Endothelial cell of umbilical vein (primary cell): ENCODE measurements at regions not wholly inside any gene's neighbourhood (a gene's known extent, or its start where the extent isn't known, plus 50 kb on each side); places are given as distances from the start of the nearest gene placed in this dataset.

Experiments used
- BruUV-seq: library from RNA; stranded (reverse); fragments of 400-500 nt; replicated peaks from 2 replicates; lab custom pipeline; 2021; lab: Mats Ljungman, UMichigan
- CTCF ChIA-PET: fragments of 300-600, 350-600 bp; sonication (Branson Sonifier 250); formaldehyde crosslinking; loops from one replicate; lab custom pipeline; 2021; ENCODE audit warnings: antibody characterized with exemption, inconsistent platforms; lab: Charles Lee
- POLR2A ChIA-PET: fragments of 300-600, 350-600 bp; sonication (Branson Sonifier 250); formaldehyde crosslinking; loops from one replicate; lab custom pipeline; 2021; ENCODE audit warnings: antibody characterized with exemption, inconsistent platforms; lab: Charles Lee
- DNase-seq: peaks from one replicate; pipeline ENCODE4 v3.0.0-alpha.2; 2011; ENCODE audit warnings: low read depth, low spot score
- FAIRE-seq: peaks from 2 replicates; lab custom pipeline; 2011; peaks lifted over from hg19 to GRCh38; lab: Jason Lieb, UNC
- H2AFZ ChIP-seq: 2 replicates; pipeline ENCODE4 v1.6.0; 2012; ENCODE audit warnings: low read depth, low read length, control low read depth, inconsistent platforms
- H3K27ac ChIP-seq: 2 replicates; pipeline ENCODE4 v1.5.1; 2011; ENCODE audit warnings: low read depth, mild to moderate bottlenecking, control low read depth, low read length, moderate library complexity; ENCODE audit not compliant: insufficient read depth
- H3K27me3 ChIP-seq, 2 experiments: 2 replicates each; pipeline versions ENCODE4 v1.6.0 to v1.6.1; 2011; ENCODE audit warnings: low read length in 2 of 2, mixed read lengths in 1 of 2; ENCODE audit not compliant: control insufficient read depth in 2 of 2, insufficient read depth in 2 of 2
- H3K36me3 ChIP-seq, 2 experiments: 2 replicates in 1 of 2; 3 replicates in 1 of 2; pipeline ENCODE4 v1.5.1; 2011; ENCODE audit warnings: low read length in 2 of 2, mild to moderate bottlenecking in 1 of 2, moderate library complexity in 1 of 2; ENCODE audit not compliant: control insufficient read depth in 2 of 2, insufficient read depth in 2 of 2; ENCODE audit errors: extremely low read depth in 1 of 2
- H3K4me1 ChIP-seq: 3 replicates; pipeline ENCODE4 v1.5.1; 2011; ENCODE audit warnings: mild to moderate bottlenecking, low read length; ENCODE audit not compliant: control insufficient read depth, insufficient read depth; ENCODE audit errors: extremely low read depth
- H3K4me2 ChIP-seq: 2 replicates; pipeline ENCODE4 v1.6.1; 2011; ENCODE audit warnings: low read length, control low read depth, mixed read lengths; ENCODE audit not compliant: insufficient read depth
- H3K4me3 ChIP-seq, 3 experiments: fragments of 200-600 bp in 1 of 3; sonication (generic), shearing (Covaris generic) in 1 of 3; replicated peaks in 1 of 3; 2 replicates each; pipeline ENCODE4 v1.5.1; 2011 to 2016; ENCODE audit warnings: control low read depth in 3 of 3, low read length in 3 of 3, mild to moderate bottlenecking in 2 of 3, inconsistent platforms in 1 of 3, low read depth in 1 of 3, moderate library complexity in 1 of 3; ENCODE audit not compliant: insufficient read depth in 1 of 3
- H3K79me2 ChIP-seq: 2 replicates; pipeline ENCODE4 v1.6.0; 2012; ENCODE audit warnings: low read length, inconsistent platforms; ENCODE audit not compliant: control insufficient read depth, insufficient read depth
- H3K9ac ChIP-seq: replicated peaks from 2 replicates; pipeline ENCODE3; 2011; ENCODE audit warnings: low read length, control low read depth; ENCODE audit not compliant: insufficient read depth; ENCODE audit errors: extremely low read depth
- H3K9me1 ChIP-seq: replicated peaks from 3 replicates; pipeline ENCODE4 v1.6.0; 2011; ENCODE audit warnings: mild to moderate bottlenecking, low read length; ENCODE audit not compliant: control insufficient read depth, insufficient read depth; ENCODE audit errors: extremely low read depth
- H3K9me3 ChIP-seq: replicated peaks from 2 replicates; pipeline ENCODE4 v1.5.1; 2012; ENCODE audit warnings: low read length, inconsistent platforms; ENCODE audit not compliant: control insufficient read depth, insufficient read depth
- H4K20me1 ChIP-seq: replicated peaks from 2 replicates; pipeline ENCODE3; 2011; ENCODE audit warnings: mild to moderate bottlenecking, low read length; ENCODE audit not compliant: control insufficient read depth, insufficient read depth; ENCODE audit errors: extremely low read depth
- EZH2 ChIP-seq: IDR thresholded peaks from 2 replicates; pipeline ENCODE4 v1.6.1; 2012; ENCODE audit warnings: borderline replicate concordance, low read depth, mild to moderate bottlenecking, moderate library complexity, low read length, inconsistent platforms; ENCODE audit not compliant: severe bottlenecking
- FOS ChIP-seq: IDR thresholded peaks from 2 replicates; pipeline ENCODE4 v1.6.1; 2011; ENCODE audit warnings: mild to moderate bottlenecking, low read length, moderate library complexity, borderline replicate concordance; ENCODE audit not compliant: insufficient read depth
- GATA2 ChIP-seq: IDR thresholded peaks from 2 replicates; pipeline ENCODE4 v1.7.0; 2011; ENCODE audit warnings: low read depth, mild to moderate bottlenecking, moderate library complexity, mixed read lengths, low read length; ENCODE audit not compliant: insufficient read length, insufficient read depth
- JUN ChIP-seq: IDR thresholded peaks from 2 replicates; pipeline ENCODE4 v1.6.1; 2011; ENCODE audit warnings: borderline replicate concordance, low read depth; ENCODE audit not compliant: insufficient read length, insufficient read depth
- MYC ChIP-seq: IDR thresholded peaks from one replicate; pipeline ENCODE4 v1.6.1; 2011; ENCODE audit warnings: mild to moderate bottlenecking, low read depth, low read length
- POLR2A ChIP-seq: IDR thresholded peaks from 2 replicates; pipeline ENCODE4 v1.6.1; 2012; ENCODE audit warnings: low read depth, mild to moderate bottlenecking, control low read depth, low read length
- POLR2AphosphoS5 ChIP-seq: IDR thresholded peaks from 2 replicates; pipeline ENCODE4 v1.6.1; 2012; ENCODE audit warnings: low read depth, mild to moderate bottlenecking, control low read depth, low read length, moderate library complexity; ENCODE audit not compliant: insufficient read depth
- dilution Hi-C: fragments of 300-500 bp; cut with MboI; formaldehyde crosslinking; loops from one replicate; pipeline ENCODE4 v1.15.0; 2019; ENCODE audit warnings: low sequenced_read_pairs; ENCODE audit not compliant: extremely low pct_ligation_motif_present
- intact Hi-C: fragments of 100-400 bp; cut with micrococcal nuclease; formaldehyde crosslinking; loops from one replicate; pipeline ENCODE4 v1.10.0; 2022
- TF ChIP-seq, protein P1 (sequence below), 2 donors: IDR thresholded peaks; 1 replicate in 1 of 2; 2 replicates in 1 of 2; pipeline ENCODE4 v1.5.1; 2011; ENCODE audit warnings: low read length in 2 of 2, mild to moderate bottlenecking in 2 of 2, moderate library complexity in 2 of 2, control low read depth in 1 of 2, inconsistent platforms in 1 of 2, low read depth in 1 of 2; ENCODE audit not compliant: insufficient read depth in 1 of 2; ENCODE audit errors: extremely low read depth in 1 of 2

DNA sequence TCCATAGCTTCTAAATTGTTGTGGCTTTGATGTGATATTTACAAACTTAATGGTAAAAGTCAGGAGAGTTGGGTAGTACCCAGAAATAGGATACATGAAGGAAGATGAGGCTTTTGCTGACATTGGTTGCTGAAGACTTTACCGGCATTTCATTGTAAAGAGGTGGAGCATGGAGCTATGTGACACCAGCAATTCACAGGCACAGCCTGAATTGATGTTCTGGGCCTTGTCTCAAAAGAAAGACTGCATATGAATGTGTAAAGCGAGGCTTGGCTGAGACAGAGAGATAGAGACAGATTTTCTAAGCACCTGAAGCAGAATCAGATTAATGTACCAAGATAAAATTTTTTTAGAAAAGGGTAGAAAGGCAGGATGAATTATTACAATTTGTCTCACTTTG, 864.9 kb upstream of the ID2 start:
- BruUV-seq = no TSS peak
- no peaks in the 10 kb centered on the region for H3K9me1 ChIP-seq
- FAIRE-seq = no peak
- H3K79me2 ChIP-seq = no peaks in the 10 kb centered on the region
- no peak overlapping the region for H3K27ac ChIP-seq
- no peak overlapping the region for H3K4me3 ChIP-seq
- ChIA-PET POLR2A (no interaction called here), CTCF (no interaction called here)
- H3K4me1 ChIP-seq = no peaks in the 10 kb centered on the region
- H3K9me3 ChIP-seq = peaks cover 5% of the 10 kb centered on the region
- H3K4me2 ChIP-seq = no peak overlapping the region
- no peaks in the 10 kb centered on the region for H3K36me3 ChIP-seq
- H2AFZ ChIP-seq = no peak overlapping the region
- dilution Hi-C loops = no loop called here
- intact Hi-C loops = no loop called here
- TF ChIP-seq POLR2AphosphoS5 (no peak), MYC (no peak), FOS (no peak), GATA2 (no peak), EZH2 (no peak), POLR2A (no peak), JUN (no peak)
- TF ChIP-seq, protein P1, sequence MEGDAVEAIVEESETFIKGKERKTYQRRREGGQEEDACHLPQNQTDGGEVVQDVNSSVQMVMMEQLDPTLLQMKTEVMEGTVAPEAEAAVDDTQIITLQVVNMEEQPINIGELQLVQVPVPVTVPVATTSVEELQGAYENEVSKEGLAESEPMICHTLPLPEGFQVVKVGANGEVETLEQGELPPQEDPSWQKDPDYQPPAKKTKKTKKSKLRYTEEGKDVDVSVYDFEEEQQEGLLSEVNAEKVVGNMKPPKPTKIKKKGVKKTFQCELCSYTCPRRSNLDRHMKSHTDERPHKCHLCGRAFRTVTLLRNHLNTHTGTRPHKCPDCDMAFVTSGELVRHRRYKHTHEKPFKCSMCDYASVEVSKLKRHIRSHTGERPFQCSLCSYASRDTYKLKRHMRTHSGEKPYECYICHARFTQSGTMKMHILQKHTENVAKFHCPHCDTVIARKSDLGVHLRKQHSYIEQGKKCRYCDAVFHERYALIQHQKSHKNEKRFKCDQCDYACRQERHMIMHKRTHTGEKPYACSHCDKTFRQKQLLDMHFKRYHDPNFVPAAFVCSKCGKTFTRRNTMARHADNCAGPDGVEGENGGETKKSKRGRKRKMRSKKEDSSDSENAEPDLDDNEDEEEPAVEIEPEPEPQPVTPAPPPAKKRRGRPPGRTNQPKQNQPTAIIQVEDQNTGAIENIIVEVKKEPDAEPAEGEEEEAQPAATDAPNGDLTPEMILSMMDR (IDR thresholded peaks at IDR 0.05; ENCODE audit: extremely low read depth in 1 of 2, insufficient read depth in 1 of 2, low read depth in 1 of 2, low read length in 2 of 2) = no peak
- DNase-seq = no peak
- no peaks in the 10 kb centered on the region for H3K27me3 ChIP-seq
- H4K20me1 ChIP-seq = no peaks in the 10 kb centered on the region
- H3K9ac ChIP-seq = no peak overlapping the region
